GM19468 (cell line): ENCODE measurements at regions not wholly inside any gene's neighbourhood (a gene's known extent, or its start where the extent isn't known, plus 50 kb on each side); places are given as distances from the start of the nearest gene placed in this dataset.
"Not testable (repeated sequence)": the region's sequence is repeated elsewhere in the genome, so short reads cannot be mapped to it uniquely, and the experiment has no call there.

Source experiments
- ATAC-seq: cut with Tn5 transposase; IDR thresholded peaks from one replicate; pipeline ENCODE4 v1.9.1; 2021; ENCODE audit warnings: mild to moderate bottlenecking, moderate library complexity, moderate number of reproducible peaks; ENCODE audit not compliant: unreplicated experiment; ENCODE audit errors: extremely low read depth

DNA sequence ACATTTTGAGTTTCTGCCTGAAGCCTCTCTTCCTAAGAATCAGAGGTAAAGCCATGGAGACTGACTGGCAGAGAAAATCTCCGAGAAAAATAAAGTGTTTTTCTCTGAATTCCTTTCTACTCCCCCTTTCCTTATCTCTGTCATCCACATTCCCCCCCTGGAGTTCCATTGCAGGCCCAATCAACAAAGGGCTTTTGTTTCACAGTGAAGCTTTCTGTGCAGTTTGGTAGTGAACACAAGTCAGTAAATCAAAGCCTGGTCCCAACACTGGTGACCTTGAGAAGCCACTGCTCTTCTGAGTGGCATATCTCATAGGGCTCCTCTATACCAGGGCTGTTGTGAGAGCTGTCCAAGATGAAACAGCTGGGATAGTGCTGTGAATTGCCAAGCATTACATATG lies 228.4 kb downstream of the SEC16B start:
- no peak for ATAC-seq

DNA sequence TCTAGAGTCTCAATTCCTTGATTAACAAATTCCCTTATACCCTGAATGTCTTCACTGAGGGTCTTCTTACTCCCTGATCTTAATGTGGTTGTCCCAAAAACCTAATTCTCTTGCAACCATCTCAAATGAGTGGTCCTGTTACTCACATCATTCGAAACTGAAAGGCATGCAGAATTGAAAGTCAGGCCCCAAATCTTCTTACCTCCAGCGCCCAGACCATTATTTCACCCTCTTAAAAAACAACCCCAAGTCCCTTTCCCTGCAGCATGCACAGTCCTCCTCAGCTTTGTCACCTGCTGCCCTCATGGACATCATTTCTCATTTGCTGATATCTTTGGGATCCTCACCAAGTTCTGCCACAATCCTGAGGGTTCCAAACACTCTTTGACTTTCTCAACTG lies 230.1 kb downstream of the SEC16B start:
- ATAC-seq, result no peak

GRCh38 chr1:177737456-177737855 lies 232.4 kb downstream of the SEC16B start:
- no peak for ATAC-seq

GRCh38 chr1:177732178-177732577 lies 237.7 kb downstream of the SEC16B start:
- ATAC-seq, result no peak

DNA sequence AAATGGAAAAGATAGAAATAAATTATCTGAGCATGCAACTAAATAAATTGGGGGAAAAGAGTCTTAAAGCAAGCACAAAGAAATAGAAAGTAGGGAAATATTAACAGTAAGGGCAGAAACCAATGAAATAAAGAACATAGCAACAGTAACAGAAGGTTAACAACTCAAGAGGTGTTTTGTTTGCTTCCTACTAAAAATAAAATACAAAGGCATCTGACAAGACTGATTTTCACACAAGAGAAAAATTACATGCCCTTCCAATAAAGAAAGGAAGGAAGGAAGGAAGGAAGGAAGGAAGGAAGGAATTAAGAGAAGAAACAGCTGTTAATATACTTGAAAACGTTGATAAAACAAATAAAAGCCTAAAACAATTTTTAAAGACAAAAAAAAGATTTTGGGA lies 240.2 kb downstream of the SEC16B start:
- ATAC-seq, result no peak

GRCh38 chr1:177723533-177723932 lies 246.3 kb downstream of the SEC16B start:
- ATAC-seq, result no peak

GRCh38 chr1:177710696-177711620 lies 258.9 kb downstream of the SEC16B start:
- no peak for ATAC-seq

- no peak for ATAC-seq
Measured at GRCh38 chr1:177708406-177708805, 261.5 kb downstream of the SEC16B start.

DNA sequence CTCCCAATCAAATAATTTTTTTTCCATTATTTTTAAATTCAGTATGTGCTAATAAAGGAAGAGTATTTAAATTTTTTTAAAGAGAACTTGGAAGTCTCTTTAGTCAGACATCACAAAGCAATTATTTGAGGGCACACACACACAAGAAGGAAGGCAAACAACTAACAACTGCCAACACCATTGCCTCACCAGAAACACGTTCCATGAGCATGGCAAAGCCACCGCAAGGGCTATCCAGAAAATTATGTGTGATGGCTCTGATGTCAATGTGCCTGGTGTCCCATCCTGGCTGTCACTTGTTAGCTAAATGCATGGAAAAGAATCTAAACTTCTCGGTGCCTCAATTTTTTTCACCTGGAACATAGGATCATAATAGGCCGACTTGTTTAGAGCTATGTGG lies 262.9 kb downstream of the SEC16B start:
- no peak for ATAC-seq

- no peak for ATAC-seq
Measured at GRCh38 chr1:177705839-177706238, 264.0 kb downstream of the SEC16B start.

DNA sequence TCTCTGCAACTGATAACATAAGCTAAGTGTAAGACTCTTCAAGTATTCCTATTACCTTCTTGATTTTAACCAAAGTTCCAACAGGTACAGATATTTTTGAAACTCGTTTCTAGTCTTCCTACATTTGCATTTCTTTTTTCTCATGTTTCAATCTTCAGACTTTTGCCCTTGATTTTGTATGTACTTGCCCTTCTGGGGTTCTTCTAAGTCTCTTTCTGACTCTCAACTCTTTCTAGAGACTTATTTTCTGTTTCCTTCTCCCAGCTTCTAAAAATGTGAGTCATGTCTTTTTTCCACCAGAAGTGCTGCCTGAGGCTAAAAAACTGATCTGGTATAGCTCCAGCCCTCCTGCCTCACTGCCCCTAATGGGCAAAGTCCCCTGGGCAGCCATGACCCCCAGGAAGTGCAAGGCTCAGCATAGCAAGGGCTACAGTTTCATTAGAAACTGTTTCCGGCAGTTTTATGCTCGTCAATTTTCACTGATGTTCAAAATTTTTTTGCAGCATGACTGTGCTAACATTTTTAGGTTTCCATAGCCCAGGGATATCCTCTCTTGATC lies 265.9 kb downstream of the SEC16B start:
- no peak for ATAC-seq

DNA sequence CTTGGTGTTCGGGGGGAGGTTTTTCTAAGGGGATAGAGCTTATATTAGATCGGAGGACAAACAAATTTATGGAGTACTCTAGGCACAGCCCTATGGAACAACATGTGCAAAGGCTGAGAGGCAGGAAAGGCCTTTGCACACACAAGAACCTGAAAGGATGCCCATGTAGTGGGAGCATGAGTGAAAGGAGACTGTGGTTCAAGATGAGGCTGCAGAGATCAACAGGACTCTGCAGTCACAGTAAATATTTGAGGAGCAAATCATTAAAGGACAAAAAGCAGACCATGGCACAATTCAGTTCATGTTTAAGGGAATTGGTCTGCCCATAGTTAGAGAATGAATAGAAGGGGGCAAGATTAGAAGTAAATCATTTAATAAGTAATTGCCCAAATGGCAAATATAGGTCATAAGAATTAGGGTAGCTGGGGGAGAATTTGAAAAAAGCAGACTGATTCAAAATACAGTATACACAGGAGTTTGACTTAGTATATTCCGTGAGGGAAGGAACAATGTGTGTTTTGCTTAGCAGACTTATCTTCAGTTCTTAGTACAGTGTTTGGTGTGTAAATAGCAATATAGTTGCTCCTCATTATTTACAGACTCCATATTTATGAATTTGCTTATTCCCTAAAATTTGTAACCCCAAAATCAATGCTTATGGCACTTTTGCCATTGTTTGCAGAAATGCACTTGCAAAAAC lies 268.1 kb downstream of the SEC16B start:
- ATAC-seq, result no peak

GRCh38 chr1:177700856-177701255 lies 269.0 kb downstream of the SEC16B start:
- ATAC-seq, result no peak

GRCh38 chr1:177690996-177691395 lies 278.9 kb downstream of the SEC16B start:
- no peak for ATAC-seq

DNA sequence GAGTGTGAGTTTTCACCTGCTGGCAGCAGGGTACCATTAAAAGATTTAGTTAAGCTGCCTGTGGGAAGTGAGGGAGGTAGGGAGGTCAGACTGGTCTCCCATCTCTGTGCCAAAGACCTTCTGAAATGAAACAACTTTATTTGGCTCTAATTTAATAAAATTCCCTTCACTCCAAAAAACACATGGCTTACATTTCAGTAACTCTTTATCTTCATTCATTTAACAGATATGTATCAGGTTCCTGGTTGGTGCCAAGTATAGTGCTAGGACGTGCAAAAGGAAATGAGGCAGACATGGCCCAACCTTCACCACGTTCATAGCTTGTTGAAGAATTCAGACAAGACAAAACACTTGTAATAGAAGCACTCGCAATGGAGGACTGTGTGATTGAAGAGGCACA lies 282.3 kb downstream of the SEC16B start:
- ATAC-seq, result no peak

DNA sequence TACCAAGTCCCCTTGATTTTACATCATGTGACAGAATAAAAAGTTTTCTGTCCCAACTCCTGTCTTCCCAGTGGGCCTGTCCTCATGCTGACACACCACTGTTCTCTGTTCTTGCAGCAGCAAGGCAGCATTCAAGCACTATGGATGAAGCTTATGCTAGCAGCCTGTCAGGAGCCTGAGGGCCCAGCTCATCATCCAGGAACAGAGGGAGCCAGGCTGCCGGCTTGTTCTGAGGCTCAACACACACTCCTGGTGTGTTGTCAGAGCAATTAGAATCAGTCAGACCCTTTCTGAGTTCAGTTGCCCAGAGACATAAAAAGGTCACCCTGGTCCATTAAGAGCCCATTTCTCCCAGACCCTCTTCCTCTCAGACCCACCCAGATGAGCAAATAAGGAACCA lies 282.9 kb downstream of the SEC16B start:
- no peak for ATAC-seq

- no peak for ATAC-seq
Measured at GRCh38 chr1:177669161-177669560, 300.7 kb downstream of the SEC16B start.

DNA sequence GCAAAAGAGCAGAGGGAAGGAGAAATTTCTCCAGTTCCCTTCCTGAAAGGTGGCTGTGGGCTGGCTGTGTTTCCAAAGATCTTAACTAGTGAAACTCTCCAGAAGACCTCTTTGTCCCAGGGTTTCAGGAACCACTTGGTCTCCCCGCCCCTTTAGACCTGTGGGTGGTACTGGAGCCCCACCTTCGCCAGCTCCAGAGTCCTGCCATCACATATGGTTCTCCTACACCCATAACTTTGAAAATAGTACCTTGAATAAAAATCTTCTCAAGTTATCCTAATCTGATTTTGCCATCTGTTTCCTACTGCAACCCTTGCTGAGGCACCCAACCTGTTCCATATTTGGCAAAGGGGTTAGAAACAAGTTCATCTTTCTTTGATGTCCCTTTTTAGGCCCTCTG lies 303.9 kb downstream of the SEC16B start:
- ATAC-seq, result no peak

DNA sequence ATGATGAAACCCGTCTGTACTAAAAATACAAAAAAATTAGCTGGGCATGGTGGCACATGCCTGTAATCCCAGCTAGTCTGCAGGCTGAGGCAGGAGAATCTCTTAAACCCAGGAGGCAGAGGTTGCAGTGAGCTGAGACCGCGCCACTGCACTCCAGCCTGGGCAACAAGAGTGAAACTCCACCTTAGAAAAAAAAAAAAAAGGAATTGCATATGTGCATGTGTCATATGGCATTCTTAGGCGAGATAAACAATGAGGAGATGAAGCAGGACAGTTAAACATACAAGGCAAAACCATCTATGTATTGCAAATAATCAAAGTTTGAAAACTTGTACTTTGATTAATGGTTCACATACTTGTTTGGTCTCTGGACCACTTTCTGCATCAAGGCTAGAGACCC lies 305.1 kb downstream of the SEC16B start:
- not testable (repeated sequence) for ATAC-seq

GRCh38 chr1:177660188-177660587 lies 309.7 kb downstream of the SEC16B start:
- no peak for ATAC-seq

DNA sequence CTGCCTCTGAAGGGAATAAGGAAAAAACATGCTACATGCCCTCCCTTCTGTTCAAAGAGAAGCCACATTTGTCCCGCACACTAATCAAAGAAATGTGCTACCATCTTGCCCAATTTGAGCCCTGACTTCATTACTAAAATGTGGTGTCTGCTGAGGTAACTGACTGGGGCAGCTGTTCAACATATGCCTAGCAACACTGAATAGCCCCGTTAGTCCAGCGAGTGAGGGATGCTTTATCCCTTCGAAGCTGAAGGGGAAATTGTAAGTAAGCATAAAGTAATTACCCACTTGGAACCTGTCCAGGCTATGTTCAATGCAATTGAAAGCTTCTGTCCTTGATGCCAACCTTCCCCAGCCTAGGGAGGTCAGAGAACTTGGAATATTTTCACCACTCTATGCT lies 310.6 kb downstream of the SEC16B start:
- ATAC-seq, result no peak
